ENCODE measurements at regions not wholly inside any gene's neighbourhood (a gene's known extent, or its start where the extent isn't known, plus 50 kb on each side); places are given as distances from the start of the nearest gene placed in this dataset.

DNA sequence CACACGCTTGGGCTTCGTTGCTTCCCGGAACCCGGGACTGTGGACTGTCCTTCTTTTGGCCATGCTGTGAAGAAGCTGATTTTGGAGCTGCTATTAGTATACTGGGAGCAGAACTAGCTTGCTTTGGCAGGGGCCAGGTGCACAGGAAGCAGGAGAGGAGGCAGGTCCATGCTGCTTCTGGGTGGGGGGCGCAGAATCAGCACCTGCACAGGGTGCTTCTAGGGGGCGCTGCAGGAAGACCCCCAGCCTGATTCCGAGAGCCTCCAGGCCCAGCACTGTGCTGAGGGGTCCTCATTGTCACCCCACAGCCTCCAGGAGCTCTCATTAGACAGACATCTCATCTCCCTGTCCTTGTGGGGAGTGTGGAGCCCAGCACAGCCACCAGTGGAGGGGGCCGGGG lies 252.6 kb upstream of the IRX4 start:
- no peak for TF ChIP-seq EZH2phosphoT487 (IDR thresholded peaks at IDR 0.05; ENCODE audit: low read length)
- TF ChIP-seq, protein P1, sequence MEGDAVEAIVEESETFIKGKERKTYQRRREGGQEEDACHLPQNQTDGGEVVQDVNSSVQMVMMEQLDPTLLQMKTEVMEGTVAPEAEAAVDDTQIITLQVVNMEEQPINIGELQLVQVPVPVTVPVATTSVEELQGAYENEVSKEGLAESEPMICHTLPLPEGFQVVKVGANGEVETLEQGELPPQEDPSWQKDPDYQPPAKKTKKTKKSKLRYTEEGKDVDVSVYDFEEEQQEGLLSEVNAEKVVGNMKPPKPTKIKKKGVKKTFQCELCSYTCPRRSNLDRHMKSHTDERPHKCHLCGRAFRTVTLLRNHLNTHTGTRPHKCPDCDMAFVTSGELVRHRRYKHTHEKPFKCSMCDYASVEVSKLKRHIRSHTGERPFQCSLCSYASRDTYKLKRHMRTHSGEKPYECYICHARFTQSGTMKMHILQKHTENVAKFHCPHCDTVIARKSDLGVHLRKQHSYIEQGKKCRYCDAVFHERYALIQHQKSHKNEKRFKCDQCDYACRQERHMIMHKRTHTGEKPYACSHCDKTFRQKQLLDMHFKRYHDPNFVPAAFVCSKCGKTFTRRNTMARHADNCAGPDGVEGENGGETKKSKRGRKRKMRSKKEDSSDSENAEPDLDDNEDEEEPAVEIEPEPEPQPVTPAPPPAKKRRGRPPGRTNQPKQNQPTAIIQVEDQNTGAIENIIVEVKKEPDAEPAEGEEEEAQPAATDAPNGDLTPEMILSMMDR (IDR thresholded peaks at IDR 0.05; ENCODE audit: low read length) = no peak
- TF ChIP-seq EZH2 (optimal IDR thresholded peaks at IDR 0.05; ENCODE audit: low read depth, low read length) = no peak
- no peak overlapping the region for H3K4me3 ChIP-seq (ENCODE audit: low read length)
- no peaks in the 10 kb centered on the region for H3K9me2 ChIP-seq (replicated peaks; ENCODE audit: insufficient read depth, low read length)
- no peaks in the 10 kb centered on the region for H3K79me2 ChIP-seq (ENCODE audit: low read length)
- H2AFZ ChIP-seq (ENCODE audit: low read length) = no peak overlapping the region
- no peak overlapping the region for H3K4me2 ChIP-seq (ENCODE audit: low read depth, low read length)
- no peak overlapping the region for H3K27ac ChIP-seq (ENCODE audit: low read length)
- H3K9me3 ChIP-seq (replicated peaks; ENCODE audit: insufficient read depth, low read length) = no peaks in the 10 kb centered on the region
- no peak overlapping the region for H3K9ac ChIP-seq (ENCODE audit: low read length)
- no peaks in the 10 kb centered on the region for H3K4me1 ChIP-seq (ENCODE audit: low read length)
- H3K36me3 ChIP-seq (replicated peaks; ENCODE audit: insufficient read depth, low read length) = no peaks in the 10 kb centered on the region
- H4K20me1 ChIP-seq (ENCODE audit: insufficient read depth, low read length) = no peaks in the 10 kb centered on the region
- DNase-seq = no peak
- H3F3A ChIP-seq (ENCODE audit: insufficient read depth, low read length) = no peaks in the 10 kb centered on the region
- no peaks in the 10 kb centered on the region for H3K27me3 ChIP-seq (replicated peaks; ENCODE audit: insufficient read depth, low read length)

DNA sequence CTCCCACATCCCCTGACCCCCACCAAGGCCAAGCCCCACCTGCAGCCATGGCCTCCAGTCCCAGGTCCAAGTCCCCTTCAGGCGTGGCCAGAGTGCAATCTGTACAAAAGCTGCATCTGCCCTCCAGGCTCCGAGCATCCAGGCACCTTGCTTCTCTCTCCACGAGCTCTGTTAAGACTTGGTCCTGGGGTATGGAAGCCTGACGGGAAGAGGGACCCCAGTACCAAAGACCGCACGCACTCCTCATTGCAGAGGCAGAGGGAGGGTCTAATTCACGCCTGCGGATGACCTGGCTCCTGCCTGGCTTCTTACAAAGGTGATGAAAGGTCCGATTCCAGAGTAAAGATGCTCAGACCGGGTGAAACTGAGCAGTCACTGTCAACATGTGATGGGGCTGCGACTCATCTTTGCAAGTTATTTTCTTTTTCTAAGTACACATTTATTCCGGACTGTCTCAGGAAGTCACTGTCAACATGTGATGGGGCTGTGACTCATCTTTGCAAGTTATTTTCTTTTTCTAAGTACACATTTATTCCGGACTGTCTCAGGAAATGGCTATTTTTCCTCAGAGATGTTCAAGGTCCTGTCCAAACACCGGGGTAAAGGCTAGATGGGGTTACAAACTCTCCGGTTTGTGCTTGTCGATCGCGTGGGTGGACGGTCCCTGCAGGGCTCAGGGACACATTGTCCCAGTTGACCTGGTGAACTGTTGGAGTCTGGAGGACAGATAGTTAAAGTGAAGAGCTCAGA lies 252.0 kb upstream of the IRX4 start:
- no peak overlapping the region for H2AFZ ChIP-seq (ENCODE audit: low read length)

DNA sequence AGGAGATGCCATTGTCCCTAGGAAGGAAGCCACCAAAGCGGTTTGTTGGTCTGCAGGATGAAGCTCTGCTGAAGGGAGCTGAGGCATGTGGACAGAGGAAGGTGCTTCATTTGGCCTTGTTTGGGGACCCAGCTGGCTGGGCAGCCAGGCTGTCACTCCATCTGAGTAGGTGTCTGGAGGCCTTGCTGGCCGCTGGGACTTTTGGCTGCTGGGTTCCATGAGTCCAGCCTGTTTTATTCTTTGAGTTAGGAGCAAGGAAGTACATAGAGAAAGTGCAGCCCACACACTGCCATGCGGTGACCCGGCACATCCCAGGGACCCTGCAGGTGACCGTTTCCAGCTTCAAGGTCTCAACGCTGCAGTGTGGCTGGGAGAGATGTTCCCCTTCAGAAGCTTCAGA lies 251.2 kb upstream of the IRX4 start:
- H3K4me3 ChIP-seq (ENCODE audit: low read length) = no peak overlapping the region
- no peaks in the 10 kb centered on the region for H3K4me1 ChIP-seq (ENCODE audit: low read length)
- H4K20me1 ChIP-seq (ENCODE audit: insufficient read depth, low read length) = no peaks in the 10 kb centered on the region
- no peak overlapping the region for H3K9ac ChIP-seq (ENCODE audit: low read length)
- no peaks in the 10 kb centered on the region for H3K9me3 ChIP-seq (replicated peaks; ENCODE audit: insufficient read depth, low read length)
- DNase-seq = no peak
- no peak overlapping the region for H3K4me2 ChIP-seq (ENCODE audit: low read depth, low read length)
- H3K27me3 ChIP-seq (replicated peaks; ENCODE audit: insufficient read depth, low read length) = no peaks in the 10 kb centered on the region
- no peak overlapping the region for H3K27ac ChIP-seq (ENCODE audit: low read length)
- no peaks in the 10 kb centered on the region for H3F3A ChIP-seq (ENCODE audit: insufficient read depth, low read length)
- no peaks in the 10 kb centered on the region for H3K36me3 ChIP-seq (replicated peaks; ENCODE audit: insufficient read depth, low read length)
- H3K9me2 ChIP-seq (replicated peaks; ENCODE audit: insufficient read depth, low read length) = no peaks in the 10 kb centered on the region
- H3K79me2 ChIP-seq (ENCODE audit: low read length) = no peaks in the 10 kb centered on the region
- TF ChIP-seq, protein P1 (IDR thresholded peaks at IDR 0.05; ENCODE audit: low read length) = no peak
- TF ChIP-seq EZH2phosphoT487 (IDR thresholded peaks at IDR 0.05; ENCODE audit: low read length) = no peak
- no peak for TF ChIP-seq EZH2 (optimal IDR thresholded peaks at IDR 0.05; ENCODE audit: low read depth, low read length)
- H2AFZ ChIP-seq (ENCODE audit: low read length) = no peak overlapping the region

More for the DNA sequence above, 252.0 kb upstream of the IRX4 start:
- Histone ChIP-seq H3K4me3 (ENCODE audit: low read length) (no peak overlapping the region), H3K9ac (ENCODE audit: low read length) (no peak overlapping the region), H3K4me1 (ENCODE audit: low read length) (no peaks in the 10 kb centered on the region), H4K20me1 (ENCODE audit: insufficient read depth, low read length) (no peaks in the 10 kb centered on the region), H3K27me3 (replicated peaks; ENCODE audit: insufficient read depth, low read length) (no peaks in the 10 kb centered on the region), H3F3A (ENCODE audit: insufficient read depth, low read length) (no peaks in the 10 kb centered on the region), H3K79me2 (ENCODE audit: low read length) (no peaks in the 10 kb centered on the region), H3K4me2 (ENCODE audit: low read depth, low read length) (no peak overlapping the region; the same call in 1 of the 2 replicates), H3K9me3 (replicated peaks; ENCODE audit: insufficient read depth, low read length) (no peaks in the 10 kb centered on the region), H3K27ac (ENCODE audit: low read length) (no peak overlapping the region), H3K9me2 (replicated peaks; ENCODE audit: insufficient read depth, low read length) (no peaks in the 10 kb centered on the region), H3K36me3 (replicated peaks; ENCODE audit: insufficient read depth, low read length) (no peaks in the 10 kb centered on the region)
- TF ChIP-seq EZH2 (optimal IDR thresholded peaks at IDR 0.05; ENCODE audit: low read depth, low read length) (no peak), EZH2phosphoT487 (IDR thresholded peaks at IDR 0.05; ENCODE audit: low read length) (no peak)
- TF ChIP-seq, protein P1 (IDR thresholded peaks at IDR 0.05; ENCODE audit: low read length) = no peak
- DNase-seq = no peak
